ENCODE measurements at regions not wholly inside any gene's neighbourhood (a gene's known extent, or its start where the extent isn't known, plus 50 kb on each side); places are given as distances from the start of the nearest gene placed in this dataset.

- no peak for TF ChIP-seq CTCF (IDR thresholded peaks at IDR 0.05)
Observed at GRCh38 chr20:48469026-48469425, 358.8 kb downstream of the PREX1 start.

GRCh38 chr20:48468571-48468970 lies 359.2 kb downstream of the PREX1 start:
- no peak for TF ChIP-seq CTCF (IDR thresholded peaks at IDR 0.05)

DNA sequence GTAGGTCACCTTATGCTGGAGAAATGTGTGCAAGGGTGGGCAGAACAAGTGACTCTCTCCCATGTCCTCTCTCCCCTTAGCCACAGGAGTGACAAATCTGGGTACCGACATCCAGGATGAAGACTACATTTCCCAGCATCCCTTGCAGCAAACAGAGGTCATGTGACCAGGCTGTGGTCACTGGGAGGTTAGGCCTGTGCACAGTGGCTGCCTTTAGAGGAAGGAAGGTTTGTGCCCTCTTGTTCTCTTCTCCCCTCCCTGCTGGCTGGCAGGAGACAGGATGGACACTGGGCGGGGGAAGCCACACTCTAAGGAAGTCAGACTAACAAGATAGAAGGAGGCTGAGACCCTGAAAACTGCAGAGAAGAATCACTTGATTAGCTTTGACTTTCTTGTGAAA lies 360.2 kb downstream of the PREX1 start:
- TF ChIP-seq CTCF (IDR thresholded peaks at IDR 0.05): no peak

DNA sequence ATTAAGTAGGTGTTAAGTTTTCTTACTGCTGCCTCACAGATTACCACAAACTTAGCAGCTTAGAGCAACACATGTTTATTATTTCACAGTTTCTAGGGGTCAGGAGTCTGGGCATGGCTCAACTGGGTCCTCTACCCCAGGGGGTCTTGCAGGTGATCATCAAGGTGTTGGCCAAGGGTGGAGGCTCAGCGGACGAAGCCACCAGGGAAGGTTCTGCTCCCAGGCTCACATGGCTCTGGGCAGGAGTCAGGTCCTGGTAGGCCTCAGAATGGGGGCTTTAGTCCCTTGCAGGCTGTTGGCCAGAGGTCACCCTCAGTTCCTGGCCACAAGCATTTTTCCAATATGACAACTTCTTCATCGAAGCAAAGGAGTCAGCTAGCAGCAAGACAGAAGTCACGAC lies 362.5 kb downstream of the PREX1 start:
- no peak for TF ChIP-seq CTCF (IDR thresholded peaks at IDR 0.05)

DNA sequence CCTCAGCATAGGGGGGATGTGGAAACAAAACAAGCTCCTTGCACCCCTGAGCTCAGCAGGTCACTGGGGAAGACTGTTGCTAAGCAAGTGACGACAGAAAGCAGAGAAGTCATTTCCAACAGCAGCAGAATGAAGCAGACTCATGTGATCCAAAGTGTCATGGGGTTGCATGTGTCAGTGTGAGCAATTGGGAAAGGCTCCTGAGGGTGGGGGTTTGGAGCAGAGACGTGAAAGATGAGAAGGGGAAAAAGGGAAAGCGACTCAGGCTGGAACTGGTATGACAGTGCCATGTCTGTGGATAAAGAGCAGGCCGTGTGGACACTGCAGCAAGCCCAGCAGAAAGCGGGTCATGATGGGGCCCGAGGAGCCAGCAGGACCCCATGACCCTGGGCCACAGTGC lies 363.9 kb downstream of the PREX1 start:
- TF ChIP-seq CTCF (IDR thresholded peaks at IDR 0.05): no peak

DNA sequence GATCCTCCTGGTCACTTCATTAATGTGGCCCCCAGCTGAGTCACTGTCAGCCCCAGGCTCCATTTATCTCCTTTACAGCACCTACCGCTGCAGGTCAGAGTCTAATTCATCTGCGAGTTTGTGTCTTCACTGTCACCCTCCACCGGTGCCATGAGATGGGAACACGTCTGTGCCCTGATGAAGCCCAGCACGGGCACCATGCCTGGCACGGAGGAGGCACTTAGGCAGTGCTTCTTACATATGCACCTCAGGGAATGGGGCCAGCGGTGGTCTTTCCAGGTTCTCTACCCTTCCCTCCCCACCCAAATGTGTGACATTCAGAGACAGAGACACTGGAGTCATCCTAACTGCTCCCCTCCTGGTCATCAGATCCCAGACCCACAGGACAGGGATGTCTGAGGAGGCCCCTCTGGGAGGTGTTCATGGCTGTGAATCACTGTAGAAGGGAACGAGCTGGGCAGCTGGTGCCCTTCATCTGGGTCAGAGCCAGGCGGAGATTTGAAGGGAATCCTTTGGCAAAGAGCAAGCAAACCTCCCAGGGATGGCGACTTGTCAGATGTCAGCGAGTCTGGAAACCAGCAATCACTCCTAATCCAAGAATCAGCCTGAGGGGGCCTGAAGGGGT lies 364.6 kb downstream of the PREX1 start:
- TF ChIP-seq CTCF (IDR thresholded peaks at IDR 0.05): no peak

GRCh38 chr20:48461735-48462119 lies 366.1 kb downstream of the PREX1 start:
- no peak for TF ChIP-seq CTCF (IDR thresholded peaks at IDR 0.05)
